GM12891 (cell line): ENCODE measurements at regions not wholly inside any gene's neighbourhood (a gene's known extent, or its start where the extent isn't known, plus 50 kb on each side); places are given as distances from the start of the nearest gene placed in this dataset.

Experiments
- POLR2A ChIP-seq: IDR thresholded peaks from 2 replicates; pipeline ENCODE4 v1.6.1; 2011; ENCODE audit warnings: low read depth, low read length, control low read depth
- POLR2AphosphoS5 ChIP-seq: IDR thresholded peaks from 2 replicates; pipeline ENCODE4 v1.6.1; 2011; ENCODE audit warnings: low read depth, low read length, control low read depth

DNA sequence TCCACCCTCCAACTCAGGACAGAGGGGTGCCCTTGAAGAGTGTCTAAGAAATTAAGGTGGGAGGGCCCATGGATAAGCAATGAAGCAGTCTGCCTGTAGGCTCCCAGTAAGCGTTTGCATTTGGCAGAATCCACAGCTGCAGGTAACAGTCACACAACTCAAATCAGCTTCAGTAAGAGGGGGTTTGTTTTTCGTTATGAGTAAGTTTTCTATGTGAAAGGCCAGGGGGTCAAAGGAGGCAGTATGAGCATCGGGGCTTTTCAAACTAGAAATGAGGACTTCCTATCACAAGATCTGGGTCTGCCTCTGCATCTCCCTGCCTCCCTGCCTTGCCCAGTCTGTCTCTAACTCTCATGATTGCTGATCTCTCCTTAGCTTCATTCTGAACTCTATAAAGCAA is 128.1 kb upstream of the CCL2 start:
- TF ChIP-seq POLR2AphosphoS5 (no peak), POLR2A (no peak)
